Activated B cell treated with CpG ODN at 0.5 μM for 24 hours (primary cell): ENCODE measurements at regions not wholly inside any gene's neighbourhood (a gene's known extent, or its start where the extent isn't known, plus 50 kb on each side); places are given as distances from the start of the nearest gene placed in this dataset.

Experiments
- ATAC-seq: fragments of 200-7000 bp; cut with Tn5 transposase; one replicate; pipeline ENCODE4 v1.10.0; 2021; ENCODE audit warnings: low read depth, mild to moderate bottlenecking, moderate library complexity
- CTCF ChIA-PET: fragments of 350-600 bp; sonication (Branson Sonifier 250); formaldehyde crosslinking; loops from one replicate; lab custom pipeline; 2021; ENCODE audit warnings: antibody characterized with exemption; lab: Charles Lee
- POLR2A ChIA-PET: fragments of 350-600 bp; sonication (Branson Sonifier 250); formaldehyde crosslinking; loops from one replicate; lab custom pipeline; 2021; ENCODE audit warnings: antibody characterized with exemption; lab: Charles Lee
- DNase-seq: peaks from one replicate; pipeline ENCODE4 v3.0.0; 2022
- H3K27ac Mint-ChIP-seq: one replicate; pipeline ENCODE4 v1.8.0; 2020; ENCODE audit warnings: mixed read lengths
- H3K27me3 Mint-ChIP-seq: one replicate; pipeline ENCODE4 v1.8.0; 2021; ENCODE audit warnings: mixed read lengths
- H3K36me3 Mint-ChIP-seq: one replicate; pipeline ENCODE4 v1.8.0; 2021; ENCODE audit warnings: low read depth, mixed read lengths
- H3K4me1 Mint-ChIP-seq: one replicate; pipeline ENCODE4 v1.8.0; 2021; ENCODE audit warnings: mixed read lengths
- H3K4me3 Mint-ChIP-seq: one replicate; pipeline ENCODE4 v1.8.0; 2020; ENCODE audit warnings: mild to moderate bottlenecking, mixed read lengths
- H3K9me3 Mint-ChIP-seq: one replicate; pipeline ENCODE4 v1.8.0; 2020; ENCODE audit warnings: mixed read lengths
- intact Hi-C: fragments of 100-400 bp; cut with micrococcal nuclease; formaldehyde crosslinking; loops from one replicate; pipeline ENCODE4 v1.15.1; 2024
- TF ChIP-seq, protein P1 (sequence below): fragments of 200-600 bp; IDR thresholded peaks from one replicate; pipeline ENCODE4 v1.8.0; 2022; ENCODE audit warnings: antibody characterized with exemption, mild to moderate bottlenecking

DNA sequence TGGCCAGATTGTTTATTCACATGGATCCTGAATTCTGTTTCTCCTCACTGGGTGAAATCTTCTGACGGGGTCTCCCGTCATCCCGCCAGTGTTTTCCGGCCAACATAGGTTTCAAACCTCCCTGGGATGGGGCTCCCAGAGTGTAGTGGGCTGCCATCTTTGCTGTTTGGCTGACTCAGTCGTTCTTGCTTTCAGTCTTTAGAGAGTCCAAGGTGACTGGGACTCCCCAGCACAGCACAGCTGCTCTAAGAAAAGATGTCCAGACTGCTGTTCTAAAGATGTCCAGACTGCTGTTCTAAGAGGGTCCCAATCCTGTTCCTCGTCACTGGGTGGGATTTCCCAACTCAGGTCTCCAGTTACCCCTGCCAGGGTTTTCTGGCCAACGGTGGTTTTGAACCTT is 801.9 kb upstream of the IGFBP3 start:
- no peak for DNase-seq
- ChIA-PET CTCF (no interaction called here), POLR2A (no interaction called here)
- ATAC-seq = no peak
- H3K4me1 Mint-ChIP-seq = no peaks in the 10 kb centered on the region
- H3K27me3 Mint-ChIP-seq = no peaks in the 10 kb centered on the region
- TF ChIP-seq, protein P1, sequence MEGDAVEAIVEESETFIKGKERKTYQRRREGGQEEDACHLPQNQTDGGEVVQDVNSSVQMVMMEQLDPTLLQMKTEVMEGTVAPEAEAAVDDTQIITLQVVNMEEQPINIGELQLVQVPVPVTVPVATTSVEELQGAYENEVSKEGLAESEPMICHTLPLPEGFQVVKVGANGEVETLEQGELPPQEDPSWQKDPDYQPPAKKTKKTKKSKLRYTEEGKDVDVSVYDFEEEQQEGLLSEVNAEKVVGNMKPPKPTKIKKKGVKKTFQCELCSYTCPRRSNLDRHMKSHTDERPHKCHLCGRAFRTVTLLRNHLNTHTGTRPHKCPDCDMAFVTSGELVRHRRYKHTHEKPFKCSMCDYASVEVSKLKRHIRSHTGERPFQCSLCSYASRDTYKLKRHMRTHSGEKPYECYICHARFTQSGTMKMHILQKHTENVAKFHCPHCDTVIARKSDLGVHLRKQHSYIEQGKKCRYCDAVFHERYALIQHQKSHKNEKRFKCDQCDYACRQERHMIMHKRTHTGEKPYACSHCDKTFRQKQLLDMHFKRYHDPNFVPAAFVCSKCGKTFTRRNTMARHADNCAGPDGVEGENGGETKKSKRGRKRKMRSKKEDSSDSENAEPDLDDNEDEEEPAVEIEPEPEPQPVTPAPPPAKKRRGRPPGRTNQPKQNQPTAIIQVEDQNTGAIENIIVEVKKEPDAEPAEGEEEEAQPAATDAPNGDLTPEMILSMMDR = no peak
- H3K27ac Mint-ChIP-seq = no peak overlapping the region
- H3K36me3 Mint-ChIP-seq = no peaks in the 10 kb centered on the region
- intact Hi-C loops = no loop called here
- H3K9me3 Mint-ChIP-seq = peaks cover 3% of the 10 kb centered on the region
- no peak overlapping the region for H3K4me3 Mint-ChIP-seq

DNA sequence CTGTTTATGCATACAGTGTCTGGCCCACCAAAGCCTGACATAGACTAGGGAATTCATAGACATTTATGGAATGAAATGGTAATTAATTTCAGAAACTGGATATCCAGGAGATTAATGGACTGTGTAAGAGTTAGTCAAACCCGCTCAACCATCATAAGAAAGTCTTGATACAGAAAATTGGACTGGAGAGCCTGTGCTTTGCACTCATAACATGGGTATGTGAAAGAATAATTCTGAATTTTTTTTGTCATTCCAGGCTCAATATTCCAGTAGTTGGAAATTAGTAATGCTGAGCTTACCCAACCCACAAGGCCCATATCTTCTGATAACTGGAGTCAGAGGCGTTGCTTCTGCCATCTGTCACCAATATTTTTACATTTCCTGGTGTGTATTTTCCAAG is 799.7 kb upstream of the IGFBP3 start:
- Mint-ChIP-seq H3K36me3 (no peaks in the 10 kb centered on the region), H3K27ac (no peak overlapping the region), H3K27me3 (no peaks in the 10 kb centered on the region), H3K9me3 (peaks cover 2% of the 10 kb centered on the region), H3K4me1 (no peaks in the 10 kb centered on the region), H3K4me3 (no peak overlapping the region)
- TF ChIP-seq, protein P1 = no peak
- POLR2A ChIA-PET = no interaction called here
- ATAC-seq (no peak), DNase-seq (no peak)
- intact Hi-C loops = no loop called here
- CTCF ChIA-PET = no interaction called here

DNA sequence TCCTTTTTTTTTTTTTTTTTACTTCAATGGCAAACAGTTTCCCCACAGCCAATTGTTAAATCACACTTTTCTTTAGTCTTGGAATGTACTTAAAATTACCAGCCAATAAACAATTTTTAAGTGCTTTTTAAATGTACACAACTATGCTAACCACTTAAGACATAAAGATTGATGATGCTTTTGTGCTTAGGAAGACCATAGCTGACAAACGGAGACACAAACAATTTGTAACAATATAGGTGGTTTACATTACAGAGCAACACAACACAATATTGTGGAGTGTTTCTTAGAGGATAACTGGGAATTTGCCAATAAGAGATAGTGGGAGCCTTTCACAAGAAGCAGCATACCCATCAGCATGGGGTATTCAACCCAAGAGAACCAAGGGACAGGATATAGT is 798.5 kb upstream of the IGFBP3 start:
- Mint-ChIP-seq H3K27ac (no peak overlapping the region), H3K4me1 (no peaks in the 10 kb centered on the region), H3K27me3 (no peaks in the 10 kb centered on the region), H3K4me3 (no peak overlapping the region), H3K36me3 (no peaks in the 10 kb centered on the region), H3K9me3 (peaks cover 2% of the 10 kb centered on the region)
- POLR2A ChIA-PET = no interaction called here
- CTCF ChIA-PET = no interaction called here
- DNase-seq (no peak), ATAC-seq (no peak)
- intact Hi-C loops = no loop called here
- TF ChIP-seq, protein P1 = no peak

DNA sequence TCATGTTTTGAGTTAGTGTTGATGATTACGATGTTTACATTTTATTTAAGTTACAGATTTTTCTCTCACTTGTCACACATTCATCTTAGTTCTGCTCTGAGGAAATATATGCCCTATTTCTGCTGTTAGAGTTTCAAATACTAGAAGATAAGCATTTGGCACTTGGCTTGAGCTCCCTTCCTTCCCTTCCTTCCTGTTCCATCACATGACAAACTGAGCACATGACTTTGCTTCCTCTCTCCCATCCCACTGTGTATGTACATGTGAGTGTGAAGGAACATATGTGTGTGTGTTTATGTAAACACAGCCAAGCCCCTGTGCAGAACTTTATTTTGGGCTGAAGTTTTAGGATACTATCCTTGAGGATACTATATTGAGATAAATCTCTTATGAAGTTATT is 795.9 kb upstream of the IGFBP3 start:
- DNase-seq (no peak), ATAC-seq (no peak)
- H3K9me3 Mint-ChIP-seq = no peaks in the 10 kb centered on the region
- no peak overlapping the region for H3K27ac Mint-ChIP-seq
- no peaks in the 10 kb centered on the region for H3K27me3 Mint-ChIP-seq
- intact Hi-C loops = no loop called here
- ChIA-PET CTCF (no interaction called here), POLR2A (no interaction called here)
- H3K4me3 Mint-ChIP-seq = no peak overlapping the region
- TF ChIP-seq, protein P1 = no peak
- H3K4me1 Mint-ChIP-seq = no peaks in the 10 kb centered on the region
- H3K36me3 Mint-ChIP-seq = no peaks in the 10 kb centered on the region

DNA sequence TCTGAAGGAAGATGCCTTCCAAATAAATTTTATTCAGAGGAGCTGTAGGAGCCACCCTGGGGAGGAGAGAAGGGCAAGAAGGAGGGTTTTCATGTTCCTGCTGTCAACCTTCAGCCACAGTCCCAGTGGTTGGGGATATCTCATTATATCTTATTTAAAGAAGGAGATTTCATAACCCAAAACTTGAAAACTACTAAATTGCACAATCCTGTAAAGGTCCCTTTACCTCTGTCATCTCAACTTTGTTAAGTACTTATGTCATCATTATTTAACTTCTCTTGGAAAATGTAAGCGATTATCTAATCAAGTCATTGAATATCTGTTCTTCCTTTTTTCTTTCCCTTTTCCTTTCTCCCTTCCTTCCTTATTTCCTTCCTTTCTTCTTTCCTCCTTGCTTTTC is 794.5 kb upstream of the IGFBP3 start:
- ATAC-seq = no peak
- POLR2A ChIA-PET = no interaction called here

More for the DNA sequence above, 794.5 kb upstream of the IGFBP3 start:
- no peak overlapping the region for H3K27ac Mint-ChIP-seq
- no peak overlapping the region for H3K4me3 Mint-ChIP-seq
- CTCF ChIA-PET = no interaction called here
- DNase-seq = no peak
- no peaks in the 10 kb centered on the region for H3K27me3 Mint-ChIP-seq
- H3K9me3 Mint-ChIP-seq = no peaks in the 10 kb centered on the region
- intact Hi-C loops = no loop called here
- TF ChIP-seq, protein P1 = no peak
- no peaks in the 10 kb centered on the region for H3K4me1 Mint-ChIP-seq
- H3K36me3 Mint-ChIP-seq = no peaks in the 10 kb centered on the region
